A549 (cell line): ENCODE measurements at regions not wholly inside any gene's neighbourhood (a gene's known extent, or its start where the extent isn't known, plus 50 kb on each side); places are given as distances from the start of the nearest gene placed in this dataset.

Experiments used
- CTCF ChIP-seq: fragments of >200 bp; sonication (Bioruptor Twin); formaldehyde crosslinking; IDR thresholded peaks from 3 replicates; pipeline ENCODE4 v1.5.1; 2016
- MAX ChIP-seq: IDR thresholded peaks from 2 replicates; pipeline ENCODE4 v1.6.1; 2012
- POLR2A ChIP-seq: IDR thresholded peaks from 2 replicates; pipeline ENCODE4 v1.6.1; 2012; ENCODE audit warnings: mild to moderate bottlenecking, low read length
- REST ChIP-seq: fragments of 200-600 bp; sonication (generic); IDR thresholded peaks from 2 replicates; pipeline ENCODE4 v1.6.1; 2016; ENCODE audit warnings: antibody characterized with exemption, mild to moderate bottlenecking, moderate library complexity
- TF ChIP-seq, protein P1 (sequence below): IDR thresholded peaks from 2 replicates; pipeline ENCODE4 v1.6.1; 2012

DNA sequence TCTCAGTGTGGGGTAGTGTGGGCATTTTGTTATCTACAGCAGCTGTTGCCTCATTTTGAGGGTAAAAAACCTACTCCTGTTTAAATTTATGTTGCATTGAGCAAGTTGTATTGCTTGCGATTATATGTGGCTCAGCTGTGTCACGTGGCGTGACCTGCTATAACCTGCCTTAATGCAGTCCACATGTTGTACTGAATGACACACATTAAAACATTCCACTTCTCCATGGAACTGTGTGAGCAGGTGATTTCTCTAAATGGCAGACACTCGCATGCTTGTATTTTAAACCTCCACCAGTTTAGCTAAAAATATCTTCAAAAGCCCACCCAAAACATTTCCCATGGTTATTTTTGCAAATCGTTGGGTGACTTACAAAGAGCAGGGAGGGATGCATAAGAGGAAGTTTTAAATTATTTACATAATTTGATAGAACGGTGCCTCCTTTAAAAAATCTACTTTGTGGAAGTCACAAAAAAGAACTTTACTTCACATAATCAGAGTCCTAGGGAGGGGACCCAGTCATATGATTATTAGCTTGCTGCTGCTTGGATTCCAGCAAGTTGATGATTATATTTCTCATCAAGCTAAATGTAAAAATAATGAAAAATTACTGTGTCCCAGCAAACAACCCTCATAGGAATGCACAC, 163.3 kb upstream of the ZEB2 start:
- TF ChIP-seq POLR2A = no peak
- no peak for TF ChIP-seq CTCF
- TF ChIP-seq MAX = no peak
- no peak for TF ChIP-seq REST
- TF ChIP-seq, protein P1, sequence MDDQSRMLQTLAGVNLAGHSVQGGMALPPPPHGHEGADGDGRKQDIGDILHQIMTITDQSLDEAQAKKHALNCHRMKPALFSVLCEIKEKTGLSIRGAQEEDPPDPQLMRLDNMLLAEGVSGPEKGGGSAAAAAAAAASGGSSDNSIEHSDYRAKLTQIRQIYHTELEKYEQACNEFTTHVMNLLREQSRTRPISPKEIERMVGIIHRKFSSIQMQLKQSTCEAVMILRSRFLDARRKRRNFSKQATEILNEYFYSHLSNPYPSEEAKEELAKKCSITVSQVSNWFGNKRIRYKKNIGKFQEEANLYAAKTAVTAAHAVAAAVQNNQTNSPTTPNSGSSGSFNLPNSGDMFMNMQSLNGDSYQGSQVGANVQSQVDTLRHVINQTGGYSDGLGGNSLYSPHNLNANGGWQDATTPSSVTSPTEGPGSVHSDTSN = no peak
